Tibial artery (tissue), 4 donors: ENCODE measurements at regions not wholly inside any gene's neighbourhood (a gene's known extent, or its start where the extent isn't known, plus 50 kb on each side); places are given as distances from the start of the nearest gene placed in this dataset.
A peak's percentile ranks its signal among the peaks of the same experiment; 100 is the strongest.

Experiments
- DNase-seq, 2 donors: peaks; one replicate each; pipeline ENCODE4 v3.0.0-alpha.2; 2019
- H3K27ac ChIP-seq, 2 donors: fragments of 200-600 bp; sonication (generic) in 1 of 2; 1 replicate in 1 of 2; 2 replicates in 1 of 2; pipeline ENCODE4 v1.5.1; 2018 to 2019; ENCODE audit warnings: mild to moderate bottlenecking in 1 of 2
- H3K27me3 ChIP-seq, 2 donors: fragments of 200-600 bp; sonication (generic) in 1 of 2; one replicate each; pipeline versions ENCODE4 v1.5.1 to v1.6.0; 2016 to 2019
- H3K36me3 ChIP-seq, 3 donors: fragments of 200-600 bp; sonication (generic) in 2 of 3; one replicate each; pipeline ENCODE4 v1.5.1; 2016 to 2019; ENCODE audit warnings: mild to moderate bottlenecking in 2 of 3
- H3K4me1 ChIP-seq, 4 donors: fragments of 200-600 bp; sonication (generic) in 2 of 4; 1 replicate in 3 of 4; 2 replicates in 1 of 4; pipeline ENCODE4 v1.5.1; 2016 to 2019
- H3K4me3 ChIP-seq, 2 donors: fragments of 200-600 bp; sonication (generic) in 1 of 2; 1 replicate in 1 of 2; 2 replicates in 1 of 2; pipeline ENCODE4 v1.5.1; 2018 to 2019; ENCODE audit warnings: mild to moderate bottlenecking in 2 of 2
- H3K9me3 ChIP-seq, 3 donors: fragments of 200-600 bp; sonication (generic) in 1 of 3; one replicate each; pipeline ENCODE4 v1.5.1; 2016 to 2019
- intact Hi-C: fragments of 100-400 bp; cut with DNase I; formaldehyde crosslinking; loops from one replicate; pipeline ENCODE4 v1.15.0; 2023; ENCODE audit warnings: low total_unique reads
- TF ChIP-seq, protein P1 (sequence below), 2 experiments: fragments of 200-600 bp in 1 of 2; fragments of 450-650 bp in 1 of 2; IDR thresholded peaks; one replicate each; pipeline ENCODE4 v1.5.1; 2017 to 2019; ENCODE audit warnings: antibody characterized with exemption in 2 of 2, mild to moderate bottlenecking in 1 of 2, moderate library complexity in 1 of 2

DNA sequence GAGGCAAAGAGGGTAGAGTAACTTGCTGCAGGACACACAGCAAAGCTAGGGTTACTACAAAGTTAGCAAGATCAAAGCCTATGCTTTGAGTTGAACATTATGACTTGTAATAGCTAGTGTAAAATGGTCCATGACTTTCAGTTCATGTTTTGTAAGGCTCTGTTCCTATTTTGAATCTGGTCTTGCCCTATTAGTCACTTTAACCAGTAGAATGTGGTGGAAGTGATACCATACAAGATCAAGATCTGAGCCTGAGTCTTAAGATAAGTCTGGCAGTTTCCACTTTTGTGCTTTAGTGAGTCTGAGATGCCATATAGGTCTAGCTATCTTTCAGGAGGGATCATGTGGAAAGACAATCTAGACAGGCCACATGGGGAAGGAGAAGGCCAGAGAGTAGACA lies 282.1 kb upstream of the BRINP3 start:
- Histone ChIP-seq H3K27me3 (no peaks in the 10 kb centered on the region), H3K36me3 (no peaks in the 10 kb centered on the region), H3K4me3 (no peak overlapping the region), H3K27ac (no peak overlapping the region), H3K9me3 (no peaks in the 10 kb centered on the region), H3K4me1 (no peaks in the 10 kb centered on the region)
- no peak for DNase-seq
- intact Hi-C loops: no loop called here
- TF ChIP-seq, protein P1, sequence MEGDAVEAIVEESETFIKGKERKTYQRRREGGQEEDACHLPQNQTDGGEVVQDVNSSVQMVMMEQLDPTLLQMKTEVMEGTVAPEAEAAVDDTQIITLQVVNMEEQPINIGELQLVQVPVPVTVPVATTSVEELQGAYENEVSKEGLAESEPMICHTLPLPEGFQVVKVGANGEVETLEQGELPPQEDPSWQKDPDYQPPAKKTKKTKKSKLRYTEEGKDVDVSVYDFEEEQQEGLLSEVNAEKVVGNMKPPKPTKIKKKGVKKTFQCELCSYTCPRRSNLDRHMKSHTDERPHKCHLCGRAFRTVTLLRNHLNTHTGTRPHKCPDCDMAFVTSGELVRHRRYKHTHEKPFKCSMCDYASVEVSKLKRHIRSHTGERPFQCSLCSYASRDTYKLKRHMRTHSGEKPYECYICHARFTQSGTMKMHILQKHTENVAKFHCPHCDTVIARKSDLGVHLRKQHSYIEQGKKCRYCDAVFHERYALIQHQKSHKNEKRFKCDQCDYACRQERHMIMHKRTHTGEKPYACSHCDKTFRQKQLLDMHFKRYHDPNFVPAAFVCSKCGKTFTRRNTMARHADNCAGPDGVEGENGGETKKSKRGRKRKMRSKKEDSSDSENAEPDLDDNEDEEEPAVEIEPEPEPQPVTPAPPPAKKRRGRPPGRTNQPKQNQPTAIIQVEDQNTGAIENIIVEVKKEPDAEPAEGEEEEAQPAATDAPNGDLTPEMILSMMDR (IDR thresholded peaks at IDR 0.05): no peak

DNA sequence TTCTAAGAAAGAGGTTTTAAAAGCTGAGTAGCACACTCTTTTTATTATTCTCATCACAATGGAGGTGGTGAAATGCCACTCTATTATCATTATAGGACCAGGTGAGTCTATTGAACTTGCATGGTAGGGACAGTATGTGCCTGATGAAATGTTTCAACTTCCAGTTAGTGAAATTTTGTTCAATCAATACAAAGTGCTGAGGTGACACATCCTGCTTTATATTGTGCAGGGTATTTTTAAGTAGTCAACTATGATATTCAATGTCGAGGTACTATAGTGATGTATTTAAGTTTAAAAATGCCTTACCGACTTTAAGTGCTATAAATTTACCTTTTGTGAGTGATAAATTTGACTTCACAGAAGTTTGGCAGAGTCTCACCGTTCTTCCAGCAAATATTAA lies 284.7 kb upstream of the BRINP3 start:
- Histone ChIP-seq H3K4me1 (no peaks in the 10 kb centered on the region), H3K27ac (no peak overlapping the region), H3K36me3 (no peaks in the 10 kb centered on the region), H3K4me3 (no peak overlapping the region), H3K27me3 (no peaks in the 10 kb centered on the region), H3K9me3 (no peaks in the 10 kb centered on the region)
- TF ChIP-seq, protein P1 (IDR thresholded peaks at IDR 0.05): no peak
- DNase-seq: no peak
- intact Hi-C loops: no loop called here

DNA sequence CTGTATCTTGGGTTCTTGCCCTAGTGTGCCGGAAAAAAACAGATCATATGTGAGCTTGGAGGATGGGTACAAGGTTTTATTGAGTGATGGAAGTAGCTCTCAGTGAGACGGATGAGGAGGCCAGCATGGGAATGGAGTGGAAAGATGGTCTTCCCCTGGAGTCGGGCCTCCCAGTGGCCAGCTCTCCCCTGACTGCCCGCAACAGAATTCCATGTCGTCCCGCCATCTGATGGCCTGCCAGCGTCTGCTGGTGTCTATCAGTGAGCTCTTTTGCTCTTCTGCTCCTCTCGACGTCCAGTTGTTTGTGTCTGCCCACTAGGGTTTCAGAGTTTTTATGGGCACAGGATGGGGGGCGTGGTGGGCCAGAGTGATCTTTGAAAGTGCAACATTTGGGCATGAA lies 315.2 kb upstream of the BRINP3 start:
- TF ChIP-seq, protein P1 (IDR thresholded peaks at IDR 0.05): no peak
- H3K36me3 ChIP-seq: no peaks in the 10 kb centered on the region
- DNase-seq: peak in 1 of 2 donors; percentile 32
- H3K27ac ChIP-seq: no peak overlapping the region
- intact Hi-C loops: no loop called here
- no peaks in the 10 kb centered on the region for H3K4me1 ChIP-seq
- no peaks in the 10 kb centered on the region for H3K27me3 ChIP-seq
- H3K4me3 ChIP-seq: no peak overlapping the region
- no peaks in the 10 kb centered on the region for H3K9me3 ChIP-seq

DNA sequence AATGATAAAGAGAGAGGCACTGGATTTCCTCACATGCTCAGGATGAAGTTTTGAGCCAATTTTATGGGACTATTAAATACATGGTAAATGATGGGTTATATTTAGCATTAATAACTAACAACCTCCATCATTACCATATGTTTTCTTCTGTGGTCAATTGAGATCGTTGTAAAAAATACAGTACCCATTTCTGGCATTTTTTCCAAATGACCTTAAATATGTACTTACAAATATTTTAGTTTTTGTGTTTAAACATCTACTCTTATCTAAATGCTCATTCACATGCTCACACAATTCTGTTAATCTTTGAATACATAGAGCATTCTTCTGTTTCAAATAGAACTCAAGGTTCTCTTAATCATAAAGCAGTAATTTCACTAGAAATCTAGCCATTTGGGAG lies 330.0 kb upstream of the BRINP3 start:
- Histone ChIP-seq H3K4me3 (no peak overlapping the region), H3K36me3 (no peaks in the 10 kb centered on the region), H3K27me3 (no peaks in the 10 kb centered on the region), H3K4me1 (no peaks in the 10 kb centered on the region), H3K9me3 (no peaks in the 10 kb centered on the region), H3K27ac (no peak overlapping the region)
- TF ChIP-seq, protein P1 (IDR thresholded peaks at IDR 0.05): no peak
- intact Hi-C loops: no loop called here
- no peak for DNase-seq

DNA sequence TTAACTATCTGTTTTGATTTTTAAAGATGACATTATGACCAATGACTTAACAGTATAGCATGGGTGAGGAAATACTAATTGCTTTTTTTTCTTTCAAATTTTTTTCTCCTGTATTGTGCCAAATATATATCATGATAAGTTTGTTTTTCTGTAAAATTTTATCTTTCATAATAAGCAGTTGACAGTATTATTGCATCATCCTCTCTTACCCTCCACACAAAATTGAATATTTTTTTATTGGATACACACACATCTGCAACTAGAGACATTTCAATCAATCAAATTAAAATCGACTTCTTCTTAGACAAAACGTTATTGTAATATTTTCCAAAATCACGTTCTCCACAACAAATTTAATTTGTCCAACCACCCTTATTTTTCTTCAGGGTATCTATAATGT lies 330.4 kb upstream of the BRINP3 start:
- no peaks in the 10 kb centered on the region for H3K4me1 ChIP-seq
- H3K36me3 ChIP-seq: no peaks in the 10 kb centered on the region
- no peaks in the 10 kb centered on the region for H3K9me3 ChIP-seq
- H3K27ac ChIP-seq: no peak overlapping the region
- no peak for DNase-seq
- intact Hi-C loops: no loop called here
- TF ChIP-seq, protein P1 (IDR thresholded peaks at IDR 0.05): no peak
- no peaks in the 10 kb centered on the region for H3K27me3 ChIP-seq
- no peak overlapping the region for H3K4me3 ChIP-seq

DNA sequence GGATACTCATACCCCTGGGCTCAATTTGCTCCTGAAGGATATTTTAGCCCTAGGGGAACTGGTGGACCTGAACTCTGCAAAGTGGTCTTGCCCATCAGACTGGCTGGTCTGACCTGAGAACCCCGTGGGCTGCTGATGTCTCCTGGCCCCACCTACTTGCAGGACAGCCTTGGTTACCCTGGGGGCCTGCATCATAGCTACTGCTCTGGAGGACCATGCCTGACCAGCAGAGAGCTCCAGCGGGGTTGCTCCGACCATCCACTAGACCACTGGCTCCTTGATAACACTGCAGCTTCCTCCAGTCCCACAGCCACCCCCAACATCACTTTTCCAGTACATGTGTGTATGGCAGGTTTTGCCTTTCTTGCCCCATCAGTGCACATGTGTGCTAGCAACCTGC lies 331.6 kb upstream of the BRINP3 start:
- TF ChIP-seq, protein P1 (IDR thresholded peaks at IDR 0.05): no peak
- H3K27ac ChIP-seq: no peak overlapping the region
- H3K9me3 ChIP-seq: no peaks in the 10 kb centered on the region
- no peaks in the 10 kb centered on the region for H3K36me3 ChIP-seq
- intact Hi-C loops: no loop called here
- peak in 1 of 2 donors; percentile 45 for DNase-seq
- H3K4me3 ChIP-seq: no peak overlapping the region
- H3K27me3 ChIP-seq: no peaks in the 10 kb centered on the region
- H3K4me1 ChIP-seq: no peaks in the 10 kb centered on the region
